ENCODE measurements at regions not wholly inside any gene's neighbourhood (a gene's known extent, or its start where the extent isn't known, plus 50 kb on each side); places are given as distances from the start of the nearest gene placed in this dataset.

DNA sequence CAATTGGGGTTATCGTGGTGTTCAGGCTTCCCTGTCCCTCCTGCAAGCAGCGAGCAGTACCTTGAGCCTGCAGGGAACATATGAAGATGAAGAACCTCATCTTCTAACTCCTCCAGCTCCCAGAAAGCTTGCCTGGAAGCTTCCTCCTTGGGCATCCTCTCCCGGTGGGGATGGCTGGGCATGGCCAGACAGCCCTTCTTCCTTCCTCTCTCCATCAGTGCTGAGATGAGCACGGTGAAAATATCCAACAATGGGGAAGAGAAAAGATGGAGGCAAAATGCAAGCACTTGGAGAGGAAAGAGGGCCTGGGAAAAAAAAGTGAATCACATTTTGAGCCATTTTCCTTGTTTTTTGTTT lies 107.7 kb upstream of the FOXA2 start:
- TF ChIP-seq, protein P1, sequence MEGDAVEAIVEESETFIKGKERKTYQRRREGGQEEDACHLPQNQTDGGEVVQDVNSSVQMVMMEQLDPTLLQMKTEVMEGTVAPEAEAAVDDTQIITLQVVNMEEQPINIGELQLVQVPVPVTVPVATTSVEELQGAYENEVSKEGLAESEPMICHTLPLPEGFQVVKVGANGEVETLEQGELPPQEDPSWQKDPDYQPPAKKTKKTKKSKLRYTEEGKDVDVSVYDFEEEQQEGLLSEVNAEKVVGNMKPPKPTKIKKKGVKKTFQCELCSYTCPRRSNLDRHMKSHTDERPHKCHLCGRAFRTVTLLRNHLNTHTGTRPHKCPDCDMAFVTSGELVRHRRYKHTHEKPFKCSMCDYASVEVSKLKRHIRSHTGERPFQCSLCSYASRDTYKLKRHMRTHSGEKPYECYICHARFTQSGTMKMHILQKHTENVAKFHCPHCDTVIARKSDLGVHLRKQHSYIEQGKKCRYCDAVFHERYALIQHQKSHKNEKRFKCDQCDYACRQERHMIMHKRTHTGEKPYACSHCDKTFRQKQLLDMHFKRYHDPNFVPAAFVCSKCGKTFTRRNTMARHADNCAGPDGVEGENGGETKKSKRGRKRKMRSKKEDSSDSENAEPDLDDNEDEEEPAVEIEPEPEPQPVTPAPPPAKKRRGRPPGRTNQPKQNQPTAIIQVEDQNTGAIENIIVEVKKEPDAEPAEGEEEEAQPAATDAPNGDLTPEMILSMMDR (conservative IDR thresholded peaks at IDR 0.05; ENCODE audit: low read depth, low read length) = no peak
- no peak for TF ChIP-seq EZH2 (IDR thresholded peaks at IDR 0.05; ENCODE audit: borderline replicate concordance, low read depth, low read length, poor library complexity, severe bottlenecking)
